ENCODE measurements at regions not wholly inside any gene's neighbourhood (a gene's known extent, or its start where the extent isn't known, plus 50 kb on each side); places are given as distances from the start of the nearest gene placed in this dataset.

DNA sequence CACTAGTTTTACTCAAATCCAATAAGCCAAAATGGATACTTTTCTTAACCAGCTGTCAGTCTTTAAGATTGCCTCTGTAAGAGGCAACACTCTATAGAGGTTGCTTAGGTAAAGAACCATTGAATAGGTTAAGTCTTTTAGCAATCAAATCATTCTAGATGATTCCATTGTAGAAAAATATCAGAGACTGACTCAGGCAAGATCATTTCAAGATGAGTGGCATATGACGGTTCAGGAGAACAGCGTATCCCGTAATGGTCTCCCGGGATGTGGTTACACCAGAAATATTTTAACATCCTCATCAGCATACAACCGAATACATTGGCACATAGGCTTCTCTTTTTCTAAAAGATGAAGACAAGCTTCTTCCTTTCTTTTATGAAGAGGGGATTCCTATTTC lies 641.7 kb upstream of the AGA start:
- H3K4me3 Mint-ChIP-seq = no peak overlapping the region
- no peaks in the 10 kb centered on the region for H3K36me3 Mint-ChIP-seq
- no peaks in the 10 kb centered on the region for H3K27me3 Mint-ChIP-seq
- H3K9me3 Mint-ChIP-seq = peaks cover 0 to 3% (median 2%) of the 10 kb centered on the region in 3 donors
- no peak overlapping the region for H3K27ac Mint-ChIP-seq
- no peaks in the 10 kb centered on the region for H3K4me1 Mint-ChIP-seq

DNA sequence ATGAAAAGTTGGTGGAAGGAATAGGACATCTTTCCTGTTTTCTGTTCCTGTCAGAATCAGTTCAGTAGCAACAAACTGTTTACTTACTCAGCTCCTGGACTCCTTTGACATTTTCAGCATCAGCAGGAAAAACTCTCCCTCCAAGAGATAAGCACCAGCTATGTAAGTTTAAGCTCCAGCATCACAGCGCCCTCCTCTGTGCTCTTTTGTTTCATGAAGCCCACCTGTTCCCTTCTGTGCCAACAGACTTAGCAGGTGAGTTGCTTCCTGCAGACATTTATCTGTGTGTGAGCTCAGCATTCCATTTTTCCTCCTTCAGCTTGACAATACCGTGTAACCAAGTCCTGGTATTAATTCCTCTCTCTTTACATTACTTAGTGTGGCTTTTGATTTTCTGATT lies 644.1 kb upstream of the AGA start:
- H3K9me3 Mint-ChIP-seq = peaks cover 0 to 4% (median 2%) of the 10 kb centered on the region in 3 donors
- no peak overlapping the region for H3K4me3 Mint-ChIP-seq
- H3K4me1 Mint-ChIP-seq = no peaks in the 10 kb centered on the region
- H3K27me3 Mint-ChIP-seq = no peaks in the 10 kb centered on the region
- no peak overlapping the region for H3K27ac Mint-ChIP-seq
- H3K36me3 Mint-ChIP-seq = no peaks in the 10 kb centered on the region

DNA sequence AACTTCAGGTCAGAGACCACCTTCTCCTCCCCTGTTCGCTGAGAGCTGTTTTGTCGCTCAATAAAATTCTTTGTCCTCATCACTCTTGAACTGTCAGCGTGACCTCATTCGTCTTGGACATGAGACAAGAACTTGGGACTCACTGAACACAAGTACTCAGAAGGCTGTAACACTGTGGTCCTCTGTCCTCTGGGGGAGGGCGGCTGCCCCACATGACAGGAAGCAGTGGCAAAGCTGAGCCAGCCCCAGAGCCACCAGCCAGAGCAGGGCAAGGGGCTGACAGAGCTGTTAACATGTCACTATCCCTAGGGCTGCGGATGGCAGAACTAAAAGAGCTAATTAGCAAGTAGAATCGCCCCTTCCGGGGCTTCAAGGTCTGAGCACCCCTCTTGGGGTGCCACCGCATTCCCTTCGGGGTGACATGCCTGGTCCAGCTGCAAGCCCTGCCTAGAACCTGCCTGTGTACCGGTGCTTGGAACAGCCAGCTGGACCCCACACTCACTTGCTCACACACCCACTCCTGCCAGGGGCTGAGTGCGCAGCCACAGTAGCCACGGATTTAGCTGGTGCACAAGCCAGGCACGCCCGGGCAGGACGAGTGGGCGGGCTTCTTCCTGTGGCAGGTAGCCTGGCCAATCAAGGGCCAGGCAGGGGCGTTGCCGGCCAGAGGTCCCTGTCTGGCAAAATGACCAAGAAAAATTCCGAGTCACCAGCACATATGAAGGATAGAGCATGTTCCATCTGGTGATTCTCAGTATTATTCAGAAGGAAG lies 648.6 kb upstream of the AGA start:
- Mint-ChIP-seq H3K4me3 (no peak overlapping the region), H3K36me3 (no peaks in the 10 kb centered on the region), H3K27ac (no peak overlapping the region), H3K9me3 (peaks cover 0 to 2% (median 2%) of the 10 kb centered on the region in 3 donors), H3K27me3 (no peaks in the 10 kb centered on the region), H3K4me1 (no peaks in the 10 kb centered on the region)

DNA sequence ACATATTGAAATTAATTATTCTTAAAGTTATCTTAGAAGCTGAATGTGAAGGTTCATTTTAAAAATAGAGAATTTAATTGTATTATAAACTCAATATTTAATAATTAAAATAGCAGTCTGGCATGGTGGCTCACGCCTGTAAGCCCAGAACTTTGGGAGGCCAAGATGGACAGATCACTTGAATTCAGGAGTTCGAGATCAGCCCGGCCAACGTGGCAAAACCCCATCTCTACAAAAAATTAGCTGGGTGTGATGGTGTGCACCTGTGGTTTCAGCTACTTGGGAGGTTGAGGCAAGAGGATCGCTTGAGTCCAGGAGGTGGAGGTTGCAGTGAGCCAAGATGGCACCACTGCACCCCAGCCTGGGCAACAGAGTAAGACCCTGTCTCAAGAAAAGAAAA lies 659.9 kb upstream of the AGA start:
- Mint-ChIP-seq H3K9me3 (peaks cover 0 to 2% (median 0%) of the 10 kb centered on the region in 3 donors), H3K27ac (no peak overlapping the region), H3K27me3 (no peaks in the 10 kb centered on the region), H3K4me1 (no peaks in the 10 kb centered on the region), H3K4me3 (no peak overlapping the region), H3K36me3 (no peaks in the 10 kb centered on the region)

DNA sequence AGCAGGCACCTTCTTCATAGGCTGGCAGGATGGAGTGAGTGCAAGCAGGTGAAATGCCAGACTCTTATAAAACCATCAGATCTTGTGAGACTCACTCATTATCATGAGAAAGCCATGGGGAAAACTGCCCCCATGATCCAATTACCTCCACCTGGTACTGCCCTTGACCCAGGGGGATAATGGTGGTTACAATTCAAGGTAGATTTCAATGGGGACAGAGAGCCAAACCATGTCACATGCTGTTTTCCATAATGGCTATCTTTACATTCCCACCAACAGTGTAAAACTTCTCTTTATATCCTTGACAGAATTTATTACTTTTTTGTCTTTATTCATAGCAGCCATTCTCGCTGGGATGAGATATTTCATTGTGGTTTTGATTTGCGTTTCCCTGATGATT lies 663.0 kb upstream of the AGA start:
- no peaks in the 10 kb centered on the region for H3K9me3 Mint-ChIP-seq
- no peaks in the 10 kb centered on the region for H3K36me3 Mint-ChIP-seq
- H3K27ac Mint-ChIP-seq = no peak overlapping the region
- H3K27me3 Mint-ChIP-seq = no peaks in the 10 kb centered on the region
- H3K4me3 Mint-ChIP-seq = no peak overlapping the region
- no peaks in the 10 kb centered on the region for H3K4me1 Mint-ChIP-seq

DNA sequence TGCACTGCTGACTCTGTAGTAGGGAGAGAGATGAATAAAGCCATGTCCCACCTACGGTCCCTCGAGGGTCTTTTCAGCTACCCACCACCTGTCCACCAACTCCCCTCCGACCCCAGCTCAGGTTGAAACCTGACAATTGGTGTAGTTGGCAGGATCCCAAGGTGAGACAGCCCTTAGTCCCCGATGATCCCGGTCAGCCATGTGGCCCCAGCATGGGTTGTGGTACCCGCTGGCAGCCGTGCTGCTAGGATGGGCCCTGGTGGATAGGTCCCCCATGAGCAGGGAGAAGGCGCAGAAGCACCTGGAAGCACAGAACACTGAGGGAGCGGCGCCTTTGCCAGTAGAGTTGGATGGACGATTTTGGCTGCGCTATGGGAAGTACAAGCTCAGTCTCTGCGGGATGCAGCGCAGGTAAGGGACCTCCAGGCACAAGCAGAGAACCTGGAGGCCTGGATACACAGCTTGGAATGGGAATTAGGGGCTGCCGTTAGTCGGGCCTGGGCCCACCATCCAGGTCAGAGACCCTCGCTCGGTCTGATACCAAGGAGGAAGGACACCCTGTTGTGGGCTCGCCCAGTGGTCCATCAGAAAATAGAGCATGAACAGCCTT lies 694.6 kb upstream of the AGA start:
- Mint-ChIP-seq H3K27me3 (no peaks in the 10 kb centered on the region), H3K9me3 (peaks cover 0 to 5% (median 0%) of the 10 kb centered on the region in 3 donors), H3K4me1 (no peaks in the 10 kb centered on the region), H3K36me3 (no peaks in the 10 kb centered on the region), H3K4me3 (no peak overlapping the region), H3K27ac (no peak overlapping the region)

DNA sequence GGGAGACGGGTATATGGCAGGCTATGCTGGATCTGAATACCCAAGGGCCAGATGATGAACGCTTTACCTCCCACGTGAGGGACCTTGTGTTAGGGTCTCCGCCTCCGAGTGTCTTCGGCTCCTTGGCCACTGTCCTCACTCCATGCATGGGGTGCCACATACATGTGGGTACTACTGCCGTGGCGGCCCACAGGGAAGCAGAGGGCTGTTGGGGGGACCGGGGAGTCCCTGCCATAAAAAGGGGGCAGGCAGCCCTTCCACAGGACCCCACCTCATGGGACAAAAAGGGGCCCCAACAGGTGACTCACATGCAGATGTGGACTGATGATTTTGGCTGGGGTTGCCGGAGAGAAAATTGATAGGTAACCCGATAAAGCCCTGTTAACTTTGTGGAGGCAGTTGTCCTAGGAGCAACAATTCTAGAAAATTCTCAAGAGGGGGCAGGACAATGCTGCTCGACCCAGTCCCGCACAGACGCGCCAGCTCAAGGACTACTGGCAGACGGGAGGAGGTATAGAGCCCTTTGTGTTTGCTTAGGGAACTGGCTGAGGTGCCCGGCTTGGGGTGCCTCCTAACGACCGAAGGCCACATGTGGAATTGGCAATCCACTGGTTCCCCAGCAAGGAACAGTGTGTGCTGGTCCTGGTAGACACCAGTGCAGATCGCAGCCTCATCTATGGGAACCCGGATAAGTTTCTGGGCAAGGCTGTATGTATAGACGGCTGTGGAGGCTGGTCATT lies 695.7 kb upstream of the AGA start:
- peaks cover 0 to 5% (median 0%) of the 10 kb centered on the region in 3 donors for H3K9me3 Mint-ChIP-seq
- no peak overlapping the region for H3K27ac Mint-ChIP-seq
- no peak overlapping the region for H3K4me3 Mint-ChIP-seq
- H3K27me3 Mint-ChIP-seq = no peaks in the 10 kb centered on the region
- H3K36me3 Mint-ChIP-seq = no peaks in the 10 kb centered on the region
- no peaks in the 10 kb centered on the region for H3K4me1 Mint-ChIP-seq

DNA sequence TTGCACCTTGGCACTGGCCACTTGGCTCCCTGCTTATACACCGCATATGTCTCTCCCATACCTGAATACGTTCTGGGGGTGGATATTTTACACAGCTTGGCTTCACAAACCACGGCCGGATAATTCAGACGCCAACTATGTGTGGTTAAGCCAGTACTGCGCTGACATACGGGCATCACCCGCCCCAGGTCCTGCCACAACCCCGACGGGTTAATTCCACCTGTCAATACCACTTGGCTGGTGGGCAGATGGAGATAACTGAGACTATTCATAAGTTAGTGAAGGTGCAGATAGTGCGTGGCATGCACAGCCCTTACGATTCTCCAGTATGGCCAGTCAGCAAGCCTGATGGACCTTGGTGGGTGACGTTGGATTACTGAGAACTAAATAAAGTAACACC lies 696.3 kb upstream of the AGA start:
- H3K27ac Mint-ChIP-seq = no peak overlapping the region
- H3K9me3 Mint-ChIP-seq = peaks cover 0 to 5% (median 0%) of the 10 kb centered on the region in 3 donors
- H3K36me3 Mint-ChIP-seq = no peaks in the 10 kb centered on the region
- H3K4me1 Mint-ChIP-seq = no peaks in the 10 kb centered on the region
- no peak overlapping the region for H3K4me3 Mint-ChIP-seq
- H3K27me3 Mint-ChIP-seq = no peaks in the 10 kb centered on the region

DNA sequence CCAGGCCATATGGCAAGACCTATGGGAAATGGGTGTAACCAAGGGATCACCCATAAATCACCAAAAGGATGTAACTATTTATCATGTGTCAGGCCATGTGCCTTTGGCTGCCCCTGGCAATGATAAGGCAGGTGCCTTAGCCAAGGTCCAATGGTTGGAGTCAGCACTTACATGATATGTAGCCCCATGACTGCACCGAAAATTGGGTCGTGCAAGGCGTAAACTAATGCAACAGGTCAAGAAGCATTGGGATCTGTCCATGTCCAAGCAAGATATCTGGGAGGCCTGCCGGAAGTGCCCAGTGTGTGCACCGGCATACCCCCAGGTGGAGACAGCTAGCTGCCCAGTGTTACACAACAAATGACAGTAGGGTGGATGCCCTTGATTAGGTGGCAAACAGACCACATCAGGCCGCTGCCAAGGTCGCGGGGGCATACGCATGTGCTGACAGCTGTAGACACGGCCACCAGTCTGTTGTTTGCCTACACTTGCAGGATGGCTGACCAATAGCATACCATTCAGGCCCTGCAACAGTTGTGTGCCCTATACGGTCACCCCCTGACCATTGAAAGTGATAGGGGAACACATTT lies 698.2 kb upstream of the AGA start:
- Mint-ChIP-seq H3K4me3 (no peak overlapping the region), H3K9me3 (peaks cover 0 to 5% (median 2%) of the 10 kb centered on the region in 3 donors), H3K27me3 (no peaks in the 10 kb centered on the region), H3K36me3 (no peaks in the 10 kb centered on the region), H3K4me1 (no peaks in the 10 kb centered on the region), H3K27ac (no peak overlapping the region)

DNA sequence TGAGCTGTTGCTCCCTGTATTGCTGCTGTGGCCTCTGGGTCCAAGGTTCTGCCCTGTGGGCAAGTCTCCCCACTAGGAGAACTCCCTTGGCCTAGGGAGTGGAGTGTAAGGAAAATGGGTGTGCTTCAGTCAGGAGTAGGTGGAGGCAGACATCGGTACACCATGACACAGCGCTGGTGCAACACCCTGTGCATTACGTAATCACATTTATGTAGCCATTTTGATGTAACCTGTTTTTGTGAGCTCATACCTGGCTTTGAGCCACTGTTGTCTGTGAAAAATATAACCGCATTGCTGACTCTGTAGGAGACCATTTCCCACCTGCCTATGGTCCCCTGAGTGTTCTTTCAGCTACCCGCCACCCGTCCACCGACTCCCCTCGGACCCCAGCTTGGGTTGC lies 700.5 kb upstream of the AGA start:
- Mint-ChIP-seq H3K27me3 (no peaks in the 10 kb centered on the region), H3K9me3 (peaks cover 0 to 5% (median 2%) of the 10 kb centered on the region in 3 donors), H3K4me1 (no peaks in the 10 kb centered on the region), H3K27ac (no peak overlapping the region), H3K4me3 (no peak overlapping the region), H3K36me3 (no peaks in the 10 kb centered on the region)

DNA sequence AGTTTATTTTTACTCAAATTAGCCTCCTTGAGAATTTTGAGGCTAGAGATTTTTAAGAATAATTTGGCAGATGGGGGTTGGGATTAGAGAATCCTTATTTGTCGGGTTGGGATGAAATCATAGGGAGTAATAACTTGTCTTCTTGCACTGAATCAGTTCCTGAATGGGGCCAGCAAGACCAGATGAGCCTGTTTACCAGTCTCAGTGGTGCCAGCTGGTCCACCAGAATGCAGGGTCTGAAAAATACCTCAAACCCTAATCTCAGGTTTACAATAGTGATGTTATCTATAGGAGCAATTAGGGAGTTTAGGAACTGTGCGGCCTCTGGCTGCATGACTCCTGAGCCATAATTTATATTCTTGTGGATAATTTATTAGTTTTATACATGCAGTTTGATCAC lies 705.9 kb upstream of the AGA start:
- H3K4me1 Mint-ChIP-seq = no peaks in the 10 kb centered on the region
- H3K9me3 Mint-ChIP-seq = peaks cover 0 to 2% (median 0%) of the 10 kb centered on the region in 3 donors
- H3K4me3 Mint-ChIP-seq = no peak overlapping the region
- H3K27me3 Mint-ChIP-seq = no peaks in the 10 kb centered on the region
- no peak overlapping the region for H3K27ac Mint-ChIP-seq
- H3K36me3 Mint-ChIP-seq = no peaks in the 10 kb centered on the region

DNA sequence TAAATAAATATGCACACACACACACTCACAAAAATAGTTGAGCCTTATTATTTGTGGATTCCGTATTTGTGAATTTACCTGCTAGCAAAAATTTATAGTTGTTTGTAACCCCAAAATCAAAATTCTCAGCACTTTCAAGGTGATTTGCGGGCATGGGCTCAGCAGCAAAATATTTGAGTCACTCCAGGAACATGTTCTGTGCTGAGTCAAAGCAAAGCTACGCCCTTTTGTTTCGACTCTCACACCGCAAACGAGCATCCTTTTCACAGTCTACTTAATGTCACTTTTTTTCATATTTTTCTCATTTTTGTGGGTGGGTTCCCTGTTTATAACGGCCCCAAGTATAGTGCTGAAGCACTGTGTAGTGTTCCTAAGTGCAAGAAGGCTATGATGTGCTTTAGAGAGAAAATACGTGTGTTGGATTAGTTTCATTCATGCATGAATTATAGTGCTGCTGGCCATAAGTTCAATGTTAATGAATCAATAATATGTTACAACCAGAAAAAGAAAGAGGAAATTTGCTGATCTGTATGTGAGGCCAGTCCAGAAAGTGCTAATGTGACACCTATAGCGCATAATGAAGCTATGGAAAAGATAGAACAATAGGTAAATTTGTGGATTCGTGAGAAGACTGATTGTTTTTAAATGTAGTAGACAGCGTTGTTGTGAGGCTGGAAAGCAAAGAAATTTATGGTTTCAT lies 723.2 kb upstream of the AGA start:
- no peaks in the 10 kb centered on the region for H3K27me3 Mint-ChIP-seq
- H3K9me3 Mint-ChIP-seq = peaks cover 6 to 7% (median 7%) of the 10 kb centered on the region in 3 donors
- no peak overlapping the region for H3K4me3 Mint-ChIP-seq
- H3K36me3 Mint-ChIP-seq = no peaks in the 10 kb centered on the region
- no peak overlapping the region for H3K27ac Mint-ChIP-seq
- no peaks in the 10 kb centered on the region for H3K4me1 Mint-ChIP-seq

DNA sequence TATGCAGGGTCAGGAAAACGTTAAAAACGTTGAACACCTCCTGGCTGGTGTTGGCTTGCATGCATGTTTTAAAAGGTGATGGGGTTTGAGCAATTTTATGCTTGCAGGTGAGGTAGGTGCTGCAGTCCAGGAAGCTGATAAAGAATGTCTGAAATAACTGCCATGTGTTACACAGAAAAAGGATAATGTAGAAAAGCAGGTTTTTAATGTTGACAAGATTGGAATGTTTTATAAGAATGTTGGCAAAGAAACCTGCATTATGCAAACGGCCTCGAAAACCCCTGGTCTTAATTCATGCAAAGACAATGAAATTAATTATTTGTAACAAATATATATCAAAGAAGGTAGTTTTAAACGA lies 723.7 kb upstream of the AGA start:
- Mint-ChIP-seq H3K36me3 (no peaks in the 10 kb centered on the region), H3K9me3 (peaks cover 3 to 7% (median 7%) of the 10 kb centered on the region in 3 donors), H3K4me3 (no peak overlapping the region), H3K4me1 (no peaks in the 10 kb centered on the region), H3K27ac (no peak overlapping the region), H3K27me3 (no peaks in the 10 kb centered on the region)

DNA sequence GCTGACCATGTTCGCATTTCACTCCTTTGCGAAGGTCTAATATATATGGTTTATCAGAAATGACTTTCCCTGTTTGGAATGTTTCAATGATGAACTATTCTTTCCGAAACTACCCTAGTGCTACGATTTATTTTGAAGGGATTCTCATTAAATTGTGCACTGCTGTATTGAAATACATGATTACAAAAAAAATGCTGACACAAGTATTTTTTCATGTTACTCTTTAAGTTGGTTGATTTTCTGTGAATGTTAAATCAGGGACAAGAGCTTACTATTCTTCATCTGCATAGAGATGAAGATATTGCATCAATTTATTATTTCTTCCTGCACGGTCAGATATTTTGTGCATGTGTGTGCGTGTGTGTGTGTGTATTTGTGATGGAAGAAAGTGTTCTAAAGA lies 731.5 kb upstream of the AGA start:
- no peak overlapping the region for H3K27ac Mint-ChIP-seq
- H3K9me3 Mint-ChIP-seq = peaks cover 0 to 2% (median 0%) of the 10 kb centered on the region in 3 donors
- no peaks in the 10 kb centered on the region for H3K27me3 Mint-ChIP-seq
- H3K4me3 Mint-ChIP-seq = no peak overlapping the region
- no peaks in the 10 kb centered on the region for H3K36me3 Mint-ChIP-seq
- no peaks in the 10 kb centered on the region for H3K4me1 Mint-ChIP-seq

DNA sequence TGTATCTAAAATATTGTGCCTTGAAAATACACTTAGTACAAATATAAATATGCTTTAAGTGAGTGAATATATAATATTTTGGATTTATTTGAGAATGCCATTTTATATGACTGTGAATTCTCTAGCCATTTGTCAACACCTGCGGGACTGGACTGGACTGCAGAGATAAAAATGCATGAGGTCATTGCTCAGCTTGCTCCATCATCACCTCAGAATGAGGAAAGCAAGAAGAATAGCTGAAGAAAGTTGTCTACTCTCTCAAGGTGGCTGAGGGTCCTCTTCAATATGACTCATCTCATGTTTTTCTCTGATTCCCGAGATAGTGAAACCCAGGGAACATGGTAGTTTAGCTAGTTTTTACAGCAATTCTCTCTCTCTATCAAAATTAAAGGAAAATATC lies 732.5 kb upstream of the AGA start:
- Mint-ChIP-seq H3K9me3 (peaks cover 0 to 2% (median 0%) of the 10 kb centered on the region in 3 donors), H3K27ac (no peak overlapping the region), H3K27me3 (no peaks in the 10 kb centered on the region), H3K4me3 (no peak overlapping the region), H3K36me3 (no peaks in the 10 kb centered on the region), H3K4me1 (no peaks in the 10 kb centered on the region)

Measured in IgD-negative memory B cell (primary cell).